DND-41 (cell line): ENCODE measurements at regions not wholly inside any gene's neighbourhood (a gene's known extent, or its start where the extent isn't known, plus 50 kb on each side); places are given as distances from the start of the nearest gene placed in this dataset.
"Not testable (repeated sequence)": the region's sequence is repeated elsewhere in the genome, so short reads cannot be mapped to it uniquely, and the experiment has no call there.

ENCODE experiments used
- ATAC-seq: fragments of 200-7000 bp; cut with Tn5 transposase; 3 replicates; pipeline ENCODE4 v1.9.1; 2021; ENCODE audit warnings: low read depth; ENCODE audit not compliant: insufficient read depth
- DNase-seq: peaks from one replicate; pipeline ENCODE4 v3.0.0-alpha.2; 2020
- H2AFZ ChIP-seq: 2 replicates; pipeline ENCODE4 v1.6.0; 2012; ENCODE audit warnings: low read depth, low read length
- H3K27ac ChIP-seq: 2 replicates; pipeline ENCODE4 v1.5.1; 2012; ENCODE audit warnings: low read length, inconsistent platforms
- H3K27me3 ChIP-seq: fragments of 200-600 bp; sonication (generic); 2 replicates; pipeline ENCODE4 v1.6.0; 2012; ENCODE audit warnings: low read length, mild to moderate bottlenecking, inconsistent platforms; ENCODE audit not compliant: insufficient read depth, poor library complexity
- H3K36me3 ChIP-seq: 2 replicates; pipeline ENCODE4 v1.5.1; 2012; ENCODE audit warnings: low read length, inconsistent platforms; ENCODE audit not compliant: insufficient read depth
- H3K4me1 ChIP-seq: 2 replicates; pipeline ENCODE4 v1.5.1; 2012; ENCODE audit warnings: mild to moderate bottlenecking, low read length; ENCODE audit not compliant: insufficient read depth
- H3K4me2 ChIP-seq: 2 replicates; pipeline ENCODE4 v1.6.0; 2012; ENCODE audit warnings: mild to moderate bottlenecking, moderate library complexity, low read length, inconsistent platforms; ENCODE audit not compliant: insufficient read depth
- H3K4me3 ChIP-seq, 2 experiments: fragments of 200-600 bp in 1 of 2; shearing (Covaris generic) in 1 of 2; 2 replicates each; pipeline ENCODE4 v1.5.1; 2012 to 2016; ENCODE audit warnings: inconsistent platforms in 2 of 2, low read length in 2 of 2, mild to moderate bottlenecking in 2 of 2, low read depth in 1 of 2, moderate library complexity in 1 of 2
- H3K79me2 ChIP-seq: 2 replicates; pipeline ENCODE4 v1.6.0; 2012; ENCODE audit warnings: low read length, inconsistent platforms; ENCODE audit not compliant: insufficient read depth
- H3K9ac ChIP-seq: 2 replicates; pipeline ENCODE4 v1.6.0; 2012; ENCODE audit warnings: low read depth, mild to moderate bottlenecking, inconsistent platforms, low read length, moderate library complexity
- H3K9me3 ChIP-seq: 2 replicates; pipeline ENCODE4 v1.5.1; 2012; ENCODE audit warnings: low read length, moderate library complexity, mild to moderate bottlenecking, inconsistent platforms; ENCODE audit not compliant: insufficient read depth, severe bottlenecking
- H4K20me1 ChIP-seq: 2 replicates; pipeline ENCODE4 v1.6.0; 2012; ENCODE audit warnings: low read length; ENCODE audit not compliant: insufficient read depth
- EZH2 ChIP-seq: IDR thresholded peaks from 3 replicates; pipeline ENCODE4 v1.6.1; 2012; ENCODE audit warnings: borderline replicate concordance, low read depth, mild to moderate bottlenecking, moderate library complexity, low read length, inconsistent platforms; ENCODE audit not compliant: severe bottlenecking
- TF ChIP-seq, protein P1 (sequence below): IDR thresholded peaks from 2 replicates; pipeline ENCODE4 v1.5.1; 2012; ENCODE audit warnings: borderline replicate concordance, low read length, moderate library complexity, mild to moderate bottlenecking; ENCODE audit not compliant: poor library complexity, severe bottlenecking; ENCODE audit errors: extremely low read depth

DNA sequence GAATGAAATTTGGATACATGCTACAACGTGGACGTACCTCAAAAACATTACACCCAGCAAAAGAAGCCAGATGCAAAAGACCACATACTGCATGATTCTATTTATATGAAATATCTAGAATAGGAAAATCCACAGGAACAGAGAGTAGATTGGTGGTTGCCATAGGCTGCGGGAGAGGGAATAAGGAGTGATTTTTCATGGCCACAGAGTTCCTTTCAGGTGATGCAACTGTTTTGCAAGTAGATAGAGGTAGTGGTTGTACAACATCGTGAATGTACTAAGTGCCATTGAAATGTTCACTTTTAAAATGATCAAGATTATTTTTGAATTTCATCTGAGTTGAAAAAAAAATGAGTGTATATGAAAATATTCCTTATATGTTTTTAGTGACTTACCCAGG is 115.3 kb upstream of the RUNX1 start:
- H3K4me1 ChIP-seq, result peaks cover 2% of the 10 kb centered on the region; the same call in 1 of the 2 replicates
- ATAC-seq, result no peak
- no peaks in the 10 kb centered on the region for H3K79me2 ChIP-seq
- TF ChIP-seq, protein P1, sequence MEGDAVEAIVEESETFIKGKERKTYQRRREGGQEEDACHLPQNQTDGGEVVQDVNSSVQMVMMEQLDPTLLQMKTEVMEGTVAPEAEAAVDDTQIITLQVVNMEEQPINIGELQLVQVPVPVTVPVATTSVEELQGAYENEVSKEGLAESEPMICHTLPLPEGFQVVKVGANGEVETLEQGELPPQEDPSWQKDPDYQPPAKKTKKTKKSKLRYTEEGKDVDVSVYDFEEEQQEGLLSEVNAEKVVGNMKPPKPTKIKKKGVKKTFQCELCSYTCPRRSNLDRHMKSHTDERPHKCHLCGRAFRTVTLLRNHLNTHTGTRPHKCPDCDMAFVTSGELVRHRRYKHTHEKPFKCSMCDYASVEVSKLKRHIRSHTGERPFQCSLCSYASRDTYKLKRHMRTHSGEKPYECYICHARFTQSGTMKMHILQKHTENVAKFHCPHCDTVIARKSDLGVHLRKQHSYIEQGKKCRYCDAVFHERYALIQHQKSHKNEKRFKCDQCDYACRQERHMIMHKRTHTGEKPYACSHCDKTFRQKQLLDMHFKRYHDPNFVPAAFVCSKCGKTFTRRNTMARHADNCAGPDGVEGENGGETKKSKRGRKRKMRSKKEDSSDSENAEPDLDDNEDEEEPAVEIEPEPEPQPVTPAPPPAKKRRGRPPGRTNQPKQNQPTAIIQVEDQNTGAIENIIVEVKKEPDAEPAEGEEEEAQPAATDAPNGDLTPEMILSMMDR, result no peak
- H3K9ac ChIP-seq, result no peak overlapping the region
- no peak overlapping the region for H2AFZ ChIP-seq
- H3K27ac ChIP-seq, result no peak overlapping the region
- H3K36me3 ChIP-seq, result no peaks in the 10 kb centered on the region
- no peaks in the 10 kb centered on the region for H4K20me1 ChIP-seq
- H3K9me3 ChIP-seq, result no peaks in the 10 kb centered on the region
- no peak for DNase-seq
- H3K4me3 ChIP-seq, result no peak overlapping the region
- no peaks in the 10 kb centered on the region for H3K27me3 ChIP-seq
- no peak overlapping the region for H3K4me2 ChIP-seq

DNA sequence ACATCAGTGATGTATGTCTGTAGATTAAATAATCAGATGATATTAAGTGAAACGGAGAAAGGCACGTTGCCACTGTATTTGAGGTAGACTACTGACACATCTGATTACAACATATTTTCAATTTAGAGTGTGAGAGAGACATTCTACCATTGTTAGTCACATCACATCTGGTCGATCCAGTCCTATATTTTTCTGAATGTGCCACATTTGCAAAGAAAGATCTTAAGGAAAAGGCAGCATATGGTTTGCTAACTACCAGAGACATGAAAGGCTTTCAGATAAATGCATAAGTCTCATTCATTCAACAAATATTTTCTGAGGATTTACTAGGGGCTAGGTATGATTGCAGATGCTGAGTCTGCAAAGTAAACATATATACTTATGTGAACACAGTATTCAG is 114.3 kb upstream of the RUNX1 start:
- TF ChIP-seq, protein P1, result no peak
- no peak for TF ChIP-seq EZH2
- H3K79me2 ChIP-seq, result no peaks in the 10 kb centered on the region
- H3K4me1 ChIP-seq, result no peaks in the 10 kb centered on the region
- no peak overlapping the region for H2AFZ ChIP-seq
- no peak overlapping the region for H3K4me3 ChIP-seq
- H3K4me2 ChIP-seq, result no peak overlapping the region
- H3K27me3 ChIP-seq, result no peaks in the 10 kb centered on the region
- H3K27ac ChIP-seq, result no peak overlapping the region
- no peaks in the 10 kb centered on the region for H3K36me3 ChIP-seq
- DNase-seq (no peak), ATAC-seq (no peak)
- H3K9ac ChIP-seq, result no peak overlapping the region
- no peaks in the 10 kb centered on the region for H4K20me1 ChIP-seq
- H3K9me3 ChIP-seq, result no peaks in the 10 kb centered on the region

DNA sequence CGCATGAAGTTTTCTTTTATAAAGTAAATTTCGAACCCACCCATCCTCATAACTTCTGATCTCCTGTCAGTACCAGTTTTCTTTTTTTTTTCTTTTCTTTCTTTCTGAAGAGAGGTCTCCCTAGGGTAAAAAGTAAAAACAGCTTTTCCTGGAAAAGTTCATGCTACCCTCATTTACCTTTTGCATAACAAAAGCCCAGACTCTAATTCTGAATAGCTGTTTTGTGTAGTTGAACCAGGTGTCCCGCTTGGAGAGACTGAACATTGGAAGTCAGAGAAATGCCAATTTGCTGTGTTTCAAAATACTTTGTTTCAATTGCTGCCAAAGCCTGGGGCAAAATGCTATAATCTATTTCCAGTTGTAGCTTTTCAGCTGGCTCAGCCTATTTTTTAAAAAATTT is 113.7 kb upstream of the RUNX1 start:
- no peak for DNase-seq
- Histone ChIP-seq H3K36me3 (no peaks in the 10 kb centered on the region), H3K4me3 (no peak overlapping the region), H3K4me1 (no peaks in the 10 kb centered on the region), H3K27ac (no peak overlapping the region), H3K27me3 (no peaks in the 10 kb centered on the region), H3K9ac (no peak overlapping the region), H4K20me1 (no peaks in the 10 kb centered on the region), H3K4me2 (no peak overlapping the region), H3K9me3 (peaks cover 5% of the 10 kb centered on the region), H2AFZ (no peak overlapping the region), H3K79me2 (no peaks in the 10 kb centered on the region)
- ATAC-seq, result no peak
- TF ChIP-seq, protein P1, result no peak
- TF ChIP-seq EZH2, result no peak

DNA sequence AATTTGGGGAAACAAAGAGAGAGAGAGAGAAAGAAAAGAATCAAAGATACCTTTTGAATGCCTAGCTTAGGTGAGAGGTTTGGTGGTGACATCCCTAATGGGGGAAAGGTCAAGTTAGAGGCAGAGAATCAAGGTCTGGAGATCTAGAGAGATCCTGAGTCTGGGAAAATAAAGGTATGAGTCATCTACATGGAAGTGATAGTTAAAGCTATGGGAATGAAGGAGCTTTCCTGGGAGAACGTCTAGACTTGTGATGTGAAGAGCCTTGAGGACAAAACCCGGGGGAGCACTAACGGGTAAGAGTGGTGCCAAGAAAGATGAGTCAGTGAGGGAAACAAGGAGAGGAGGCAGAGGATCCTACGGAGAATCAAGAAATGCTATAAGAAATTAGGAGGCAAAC is 110.8 kb upstream of the RUNX1 start:
- ATAC-seq, result no peak

DNA sequence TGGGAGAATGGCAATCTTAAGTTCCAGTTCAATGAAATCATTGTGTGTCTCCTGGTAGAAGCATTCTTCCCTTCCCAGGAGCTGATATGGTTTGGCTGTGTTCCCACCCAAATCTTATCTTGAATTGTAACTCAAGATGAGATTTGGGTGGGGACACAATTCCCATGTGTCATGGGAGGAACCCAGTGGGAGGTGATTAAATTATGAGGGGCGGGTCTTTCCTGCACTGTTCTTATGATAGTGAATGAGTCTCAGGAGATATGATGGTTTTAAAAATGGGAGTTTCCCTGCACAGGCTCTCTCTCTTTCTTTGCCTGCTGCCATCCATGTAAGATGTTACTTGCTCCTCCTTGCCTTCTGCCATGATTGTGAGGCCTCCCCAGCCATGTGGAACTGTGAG is 108.3 kb upstream of the RUNX1 start:
- H3K4me1 ChIP-seq, H3K36me3 ChIP-seq, H2AFZ ChIP-seq, H3K4me2 ChIP-seq, H3K27me3 ChIP-seq, H3K79me2 ChIP-seq, ATAC-seq, H3K27ac ChIP-seq, DNase-seq, H4K20me1 ChIP-seq, H3K9ac ChIP-seq, H3K9me3 ChIP-seq, H3K4me3 ChIP-seq: not testable (repeated sequence)

More for the DNA sequence above, 110.8 kb upstream of the RUNX1 start:
- Histone ChIP-seq H3K9me3 (peaks cover 8% of the 10 kb centered on the region), H3K27ac (no peak overlapping the region), H3K79me2 (no peaks in the 10 kb centered on the region), H3K9ac (no peak overlapping the region), H3K36me3 (no peaks in the 10 kb centered on the region), H3K4me3 (no peak overlapping the region), H3K27me3 (no peaks in the 10 kb centered on the region), H3K4me2 (no peak overlapping the region), H3K4me1 (no peaks in the 10 kb centered on the region), H4K20me1 (no peaks in the 10 kb centered on the region), H2AFZ (no peak overlapping the region)
- DNase-seq, result no peak
- no peak for TF ChIP-seq EZH2
- TF ChIP-seq, protein P1, result no peak
